KOPT-K1 (cell line): ENCODE measurements at regions not wholly inside any gene's neighbourhood (a gene's known extent, or its start where the extent isn't known, plus 50 kb on each side); places are given as distances from the start of the nearest gene placed in this dataset.
A peak's percentile ranks its signal among the peaks of the same experiment; 100 is the strongest.

ENCODE experiments used
- H3K27ac ChIP-seq: fragments of 200-600 bp; sonication (generic); 2 replicates; pipeline ENCODE4 v1.5.1; 2016; ENCODE audit warnings: antibody characterized with exemption, mild to moderate bottlenecking, low read depth, low read length; ENCODE audit not compliant: poor library complexity, severe bottlenecking
- H3K36me3 ChIP-seq: fragments of 200-600 bp; sonication (generic); 2 replicates; pipeline ENCODE4 v1.5.1; 2017; ENCODE audit warnings: antibody characterized with exemption, mild to moderate bottlenecking, low read length, moderate library complexity; ENCODE audit not compliant: insufficient read depth
- H3K9me3 ChIP-seq: fragments of 200-600 bp; sonication (generic); 2 replicates; pipeline ENCODE4 v1.5.1; 2017; ENCODE audit warnings: antibody characterized with exemption, low read length, mild to moderate bottlenecking; ENCODE audit not compliant: insufficient read depth, poor library complexity, severe bottlenecking

DNA sequence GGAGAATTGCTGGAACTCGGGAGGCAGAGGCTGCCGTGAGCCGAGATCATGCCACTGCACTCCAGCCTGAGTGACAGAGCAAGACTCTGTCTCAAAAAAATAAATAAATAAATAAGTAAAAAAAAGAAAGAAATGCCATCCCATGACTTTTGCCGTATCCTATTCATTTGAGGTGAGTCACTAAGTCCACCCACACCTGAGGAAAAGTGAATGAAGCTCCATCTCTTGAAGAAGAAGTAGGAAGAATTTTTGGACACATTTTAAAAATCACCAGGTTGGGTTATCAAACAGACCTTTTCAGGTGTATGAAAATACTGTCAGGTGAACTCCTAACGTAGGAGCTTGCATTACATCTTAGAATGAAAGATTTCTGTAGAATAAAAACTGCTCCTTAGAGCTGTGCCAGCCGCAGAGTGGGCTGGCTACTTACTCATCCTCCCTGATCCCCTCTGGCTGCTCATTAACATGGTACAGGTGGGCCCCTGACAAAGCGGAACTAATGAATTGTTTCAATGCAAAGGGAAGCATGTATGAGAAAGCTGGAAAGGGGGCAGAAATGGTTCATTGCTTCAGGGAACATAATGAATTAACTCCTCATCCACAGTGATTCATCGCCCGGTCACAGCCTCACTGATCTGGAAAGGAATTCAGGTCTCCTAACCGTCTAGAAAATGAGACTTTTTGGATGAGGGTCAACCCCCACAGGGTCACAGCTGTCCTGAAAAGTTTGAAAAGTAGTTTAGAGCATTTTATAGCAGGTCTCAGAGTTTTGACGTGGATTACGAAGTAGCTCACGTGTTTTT is 191.4 kb downstream of the SPP2 start:
- H3K27ac ChIP-seq = no peak overlapping the region

DNA sequence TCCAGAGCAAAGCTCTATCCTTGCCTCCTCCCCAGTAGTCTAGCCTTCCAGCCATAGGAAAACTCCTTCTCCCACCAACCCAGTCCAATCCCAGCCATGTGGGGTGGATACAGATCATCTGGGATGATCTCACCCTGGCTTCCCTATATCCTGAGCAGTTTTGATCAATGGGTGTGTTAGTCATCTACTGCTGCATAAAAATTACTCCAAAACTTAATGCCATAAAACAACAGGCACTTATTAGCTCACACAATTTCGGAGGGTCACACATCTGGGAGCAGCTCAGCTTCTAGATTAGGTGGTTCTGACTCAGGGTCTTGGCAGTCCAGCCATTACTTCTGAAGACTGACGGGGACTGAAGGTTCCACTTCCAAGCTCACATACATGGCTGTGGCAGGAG is 190.4 kb downstream of the SPP2 start:
- Histone ChIP-seq H3K27ac (no peak overlapping the region), H3K9me3 (peaks cover 10% of the 10 kb centered on the region), H3K36me3 (no peaks in the 10 kb centered on the region)

More for the DNA sequence above, 191.4 kb downstream of the SPP2 start:
- Histone ChIP-seq H3K9me3 (peaks cover 10% of the 10 kb centered on the region), H3K36me3 (no peaks in the 10 kb centered on the region)

GRCh38 chr2:234235191-234235590 is 184.7 kb downstream of the SPP2 start:
- Histone ChIP-seq H3K27ac (no peak overlapping the region), H3K36me3 (no peaks in the 10 kb centered on the region), H3K9me3 (peaks cover 10% of the 10 kb centered on the region)

GRCh38 chr2:234231460-234231859 is 181.0 kb downstream of the SPP2 start:
- H3K36me3 ChIP-seq = no peaks in the 10 kb centered on the region
- no peak overlapping the region for H3K27ac ChIP-seq
- H3K9me3 ChIP-seq = no peaks in the 10 kb centered on the region

- Histone ChIP-seq H3K9me3 (no peaks in the 10 kb centered on the region), H3K36me3 (no peaks in the 10 kb centered on the region), H3K27ac (peak overlapping the region; percentile 47)
These were observed 168.5 kb downstream of the SPP2 start for GRCh38 chr2:234219046-234219310.

- Histone ChIP-seq H3K9me3 (no peaks in the 10 kb centered on the region), H3K27ac (peak overlapping the region; percentile 47), H3K36me3 (no peaks in the 10 kb centered on the region)
These were observed 168.0 kb downstream of the SPP2 start for GRCh38 chr2:234218266-234219045.

DNA sequence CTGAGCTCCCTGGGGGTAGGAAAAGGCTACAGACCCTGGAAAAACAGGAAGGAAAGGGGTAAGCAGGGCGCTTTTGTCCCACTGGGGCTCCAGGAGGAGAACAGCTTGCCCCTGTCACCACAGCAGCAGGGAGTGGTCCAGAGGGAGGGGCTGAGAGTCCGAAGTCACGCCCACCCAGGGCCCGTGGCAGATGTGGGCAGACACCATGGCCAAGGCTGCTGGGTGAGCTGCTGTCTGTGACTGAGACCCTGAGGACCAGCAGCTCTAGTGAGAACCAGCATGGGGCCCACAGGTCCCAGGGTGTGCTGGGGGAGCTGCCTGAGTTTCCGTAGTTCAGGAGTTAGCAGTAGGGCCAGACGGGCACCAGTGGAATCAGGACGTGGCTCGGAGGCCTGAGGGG is 162.0 kb downstream of the SPP2 start:
- H3K36me3 ChIP-seq = no peaks in the 10 kb centered on the region
- H3K27ac ChIP-seq = peak overlapping the region; percentile 5
- no peaks in the 10 kb centered on the region for H3K9me3 ChIP-seq

GRCh38 chr2:234211797-234212196 is 161.3 kb downstream of the SPP2 start:
- Histone ChIP-seq H3K27ac (peak overlapping the region; percentile 5), H3K36me3 (no peaks in the 10 kb centered on the region)

DNA sequence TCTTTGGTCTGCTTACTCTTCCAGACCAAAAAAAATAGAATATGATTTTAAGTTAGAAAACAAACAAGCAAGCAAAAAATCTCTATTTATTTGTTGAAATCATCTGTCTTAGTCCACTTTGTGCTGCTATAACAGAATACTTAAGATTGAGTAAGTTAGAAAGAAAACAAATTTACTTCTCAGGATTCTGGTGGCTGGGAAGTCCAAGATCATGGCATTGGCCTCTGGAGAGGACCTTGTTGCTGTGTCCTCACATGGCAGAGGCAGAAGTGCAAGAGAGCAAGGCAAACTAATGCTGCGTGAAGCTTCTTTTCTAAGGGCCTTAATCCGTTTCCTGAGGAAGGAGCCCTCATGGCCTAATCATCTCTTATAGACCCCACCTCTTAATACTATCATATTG is 156.2 kb downstream of the SPP2 start:
- Histone ChIP-seq H3K27ac (no peak overlapping the region), H3K9me3 (no peaks in the 10 kb centered on the region), H3K36me3 (no peaks in the 10 kb centered on the region)

More at GRCh38 chr2:234211797-234212196, 161.3 kb downstream of the SPP2 start:
- no peaks in the 10 kb centered on the region for H3K9me3 ChIP-seq

GRCh38 chr2:234204480-234204879 is 154.0 kb downstream of the SPP2 start:
- H3K36me3 ChIP-seq = no peaks in the 10 kb centered on the region
- H3K9me3 ChIP-seq = no peaks in the 10 kb centered on the region
- H3K27ac ChIP-seq = no peak overlapping the region

GRCh38 chr2:234203135-234203984 is 152.9 kb downstream of the SPP2 start:
- Histone ChIP-seq H3K27ac (peak overlapping the region; percentile 39), H3K36me3 (no peaks in the 10 kb centered on the region), H3K9me3 (no peaks in the 10 kb centered on the region)

- no peaks in the 10 kb centered on the region for H3K36me3 ChIP-seq
- peak overlapping the region; percentile 39 for H3K27ac ChIP-seq
- no peaks in the 10 kb centered on the region for H3K9me3 ChIP-seq
These were observed 152.1 kb downstream of the SPP2 start for GRCh38 chr2:234202601-234203000.

GRCh38 chr2:234199996-234200395 is 149.5 kb downstream of the SPP2 start:
- H3K36me3 ChIP-seq = no peaks in the 10 kb centered on the region
- H3K27ac ChIP-seq = no peak overlapping the region
- no peaks in the 10 kb centered on the region for H3K9me3 ChIP-seq

GRCh38 chr2:234198976-234199375 is 148.5 kb downstream of the SPP2 start:
- peaks cover 4% of the 10 kb centered on the region for H3K9me3 ChIP-seq
- H3K27ac ChIP-seq = no peak overlapping the region
- H3K36me3 ChIP-seq = no peaks in the 10 kb centered on the region

DNA sequence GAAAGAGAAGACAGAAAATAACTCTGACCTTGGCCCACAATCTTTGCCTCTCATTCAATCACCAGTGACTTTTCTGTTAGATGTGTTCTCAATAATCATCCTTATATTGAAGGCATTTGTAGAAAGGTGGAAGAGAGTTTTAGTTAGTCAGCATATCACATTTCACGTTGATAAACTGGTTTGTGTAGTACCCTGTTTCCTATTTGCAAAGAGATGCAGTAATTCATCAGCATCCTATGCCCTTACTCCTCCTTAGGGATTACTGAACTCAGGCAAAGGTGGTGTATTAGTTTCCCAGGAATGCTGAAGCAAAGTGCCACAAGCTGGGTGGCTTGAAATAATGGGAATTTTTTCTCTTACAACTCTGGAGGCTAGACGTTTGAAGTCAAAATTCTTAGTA is 145.0 kb downstream of the SPP2 start:
- no peaks in the 10 kb centered on the region for H3K36me3 ChIP-seq
- H3K9me3 ChIP-seq = peaks cover 8% of the 10 kb centered on the region
- no peak overlapping the region for H3K27ac ChIP-seq
